CD14-positive monocyte (primary cell): ENCODE measurements at regions not wholly inside any gene's neighbourhood (a gene's known extent, or its start where the extent isn't known, plus 50 kb on each side); places are given as distances from the start of the nearest gene placed in this dataset.

Source experiments
- DNase-seq, 3 donors: peaks; one replicate each; pipeline ENCODE4 v3.0.0-alpha.2; 2011 to 2022
- H2AFZ ChIP-seq: 2 replicates; pipeline ENCODE4 v1.6.0; 2012; ENCODE audit warnings: mild to moderate bottlenecking, low read depth, low read length, inconsistent platforms; ENCODE audit not compliant: insufficient read depth, poor library complexity, severe bottlenecking
- H3K27ac ChIP-seq, 2 donors: 1 replicate in 1 of 2; 2 replicates in 1 of 2; pipeline ENCODE4 v1.5.1; 2012 to 2013; ENCODE audit warnings: low read length in 2 of 2, control low read depth in 1 of 2, inconsistent platforms in 1 of 2, low read depth in 1 of 2, mild to moderate bottlenecking in 1 of 2
- H3K27me3 ChIP-seq, 2 donors: one replicate each; pipeline versions ENCODE4 v1.6.0 to v1.6.1; 2011 to 2013; ENCODE audit warnings: low read length in 2 of 2; ENCODE audit not compliant: control insufficient read depth in 2 of 2, insufficient read depth in 2 of 2
- H3K36me3 ChIP-seq, 2 donors: replicated peaks in 1 of 2; 1 replicate in 1 of 2; 2 replicates in 1 of 2; pipeline versions ENCODE4 v1.5.1 to v1.6.1; 2012 to 2013; ENCODE audit warnings: low read length in 2 of 2, control low read depth in 1 of 2, inconsistent platforms in 1 of 2, mild to moderate bottlenecking in 1 of 2; ENCODE audit not compliant: insufficient read depth in 2 of 2, control insufficient read depth in 1 of 2
- H3K4me1 ChIP-seq, 2 donors: 1 replicate in 1 of 2; 2 replicates in 1 of 2; pipeline versions ENCODE4 v1.5.1 to v1.6.1; 2012 to 2013; ENCODE audit warnings: low read length in 2 of 2, control low read depth in 1 of 2, inconsistent platforms in 1 of 2, mild to moderate bottlenecking in 1 of 2, moderate library complexity in 1 of 2; ENCODE audit not compliant: insufficient read depth in 2 of 2, control insufficient read depth in 1 of 2
- H3K4me2 ChIP-seq: replicated peaks from 2 replicates; pipeline ENCODE3; 2012; ENCODE audit warnings: low read length, moderate library complexity, mild to moderate bottlenecking; ENCODE audit not compliant: poor library complexity, severe bottlenecking; ENCODE audit errors: extremely low read depth
- H3K4me3 ChIP-seq, 3 experiments: fragments of 200-600 bp in 1 of 3; sonication (generic) in 1 of 3; replicated peaks in 1 of 3; 1 replicate in 2 of 3; 2 replicates in 1 of 3; pipeline ENCODE4 v1.5.1; 2011 to 2013; ENCODE audit warnings: low read length in 3 of 3, mild to moderate bottlenecking in 3 of 3, control low read depth in 2 of 3, low read depth in 2 of 3, inconsistent platforms in 1 of 3, moderate library complexity in 1 of 3
- H3K79me2 ChIP-seq: 2 replicates; pipeline ENCODE4 v1.6.0; 2012; ENCODE audit warnings: mild to moderate bottlenecking, control low read depth, inconsistent platforms, low read length, moderate library complexity; ENCODE audit not compliant: insufficient read depth
- H3K9ac ChIP-seq: 2 replicates; pipeline ENCODE4 v1.6.0; 2017; ENCODE audit warnings: low read length, mild to moderate bottlenecking; ENCODE audit not compliant: insufficient read depth, poor library complexity, severe bottlenecking
- H3K9me3 ChIP-seq, 2 donors: replicated peaks in 1 of 2; 1 replicate in 1 of 2; 2 replicates in 1 of 2; pipeline versions ENCODE4 v1.5.1 to v1.6.1; 2012 to 2013; ENCODE audit warnings: low read length in 2 of 2, control low read depth in 1 of 2; ENCODE audit not compliant: control insufficient read depth in 1 of 2, insufficient read depth in 1 of 2
- H4K20me1 ChIP-seq: 2 replicates; pipeline ENCODE4 v1.6.0; 2012; ENCODE audit warnings: mild to moderate bottlenecking, low read length, control low read depth, moderate library complexity; ENCODE audit not compliant: insufficient read depth
- H3K27ac Mint-ChIP-seq, 7 donors: one replicate each; pipeline ENCODE4 v1.8.0; 2020; ENCODE audit warnings: mild to moderate bottlenecking in 7 of 7, mixed read lengths in 7 of 7, moderate library complexity in 6 of 7, inconsistent platforms in 2 of 7
- H3K27me3 Mint-ChIP-seq, 3 donors: one replicate each; pipeline ENCODE4 v1.8.0; 2021 to 2022; ENCODE audit warnings: low read depth in 3 of 3, mild to moderate bottlenecking in 3 of 3, mixed read lengths in 3 of 3, moderate library complexity in 3 of 3, inconsistent platforms in 1 of 3
- H3K36me3 Mint-ChIP-seq, 2 donors: one replicate each; pipeline ENCODE4 v1.8.0; 2020; ENCODE audit warnings: mixed read lengths in 2 of 2, inconsistent platforms in 1 of 2, mild to moderate bottlenecking in 1 of 2
- H3K4me1 Mint-ChIP-seq: one replicate; pipeline ENCODE4 v1.8.0; 2020; ENCODE audit warnings: mild to moderate bottlenecking, mixed read lengths
- H3K4me3 Mint-ChIP-seq, 2 donors: one replicate each; pipeline ENCODE4 v1.8.0; 2020; ENCODE audit warnings: mild to moderate bottlenecking in 2 of 2, mixed read lengths in 2 of 2, moderate library complexity in 1 of 2
- H3K9me3 Mint-ChIP-seq, 7 donors: one replicate each; pipeline ENCODE4 v1.8.0; 2020 to 2022; ENCODE audit warnings: mixed read lengths in 7 of 7, mild to moderate bottlenecking in 6 of 7, moderate library complexity in 6 of 7, inconsistent platforms in 2 of 7
- WGBS: methylation state at CpG from one replicate; pipeline ENCODE4 v1.1.5; 2013; ENCODE audit warnings: missing lambda C conversion rate; ENCODE audit not compliant: insufficient coverage; 5-methylcytosine and 5-hydroxymethylcytosine counted together
- intact Hi-C, 2 donors: fragments of 100-400 bp; cut with micrococcal nuclease; formaldehyde crosslinking; loops; one replicate each; pipeline versions ENCODE4 v1.15.0 to v1.15.1; 2023
- TF ChIP-seq, protein P1 (sequence below): fragments of 200-600 bp; IDR thresholded peaks from one replicate; pipeline ENCODE4 v1.8.0; 2022; ENCODE audit warnings: antibody characterized with exemption, mild to moderate bottlenecking

DNA sequence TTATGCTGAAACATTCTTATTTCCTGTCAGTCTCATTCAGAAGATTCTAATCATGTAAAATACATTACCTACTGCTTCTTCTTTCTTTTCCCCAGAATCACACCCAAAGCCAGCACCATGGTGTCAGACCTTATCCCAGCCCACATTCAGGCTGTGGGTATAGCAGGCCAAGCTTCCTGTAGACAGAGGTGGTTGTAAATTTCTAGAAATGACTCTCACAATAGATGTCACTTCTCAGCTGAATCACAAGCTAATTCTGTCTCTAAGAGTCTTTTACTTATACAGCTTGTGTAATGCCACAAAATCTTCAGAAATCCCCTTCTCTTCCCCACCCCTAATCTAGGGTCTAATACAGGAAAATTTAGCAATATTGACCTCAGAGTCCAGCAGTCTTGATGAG is 239.6 kb downstream of the PARM1 start:
- H3K4me2 ChIP-seq: no peak overlapping the region
- Mint-ChIP-seq H3K4me3 (no peak overlapping the region), H3K4me1 (no peaks in the 10 kb centered on the region), H3K27ac (no peak overlapping the region), H3K36me3 (no peaks in the 10 kb centered on the region), H3K27me3 (no peaks in the 10 kb centered on the region), H3K9me3 (peaks cover 0 to 7% (median 0%) of the 10 kb centered on the region in 7 donors)
- no peaks in the 10 kb centered on the region for H4K20me1 ChIP-seq
- H3K4me3 ChIP-seq: no peak overlapping the region
- H3K9me3 ChIP-seq: peaks cover 0 to 4% of the 10 kb centered on the region in 2 donors
- H3K4me1 ChIP-seq: no peaks in the 10 kb centered on the region
- H3K79me2 ChIP-seq: no peaks in the 10 kb centered on the region
- H3K9ac ChIP-seq: no peak overlapping the region
- H2AFZ ChIP-seq: no peak overlapping the region
- TF ChIP-seq, protein P1, sequence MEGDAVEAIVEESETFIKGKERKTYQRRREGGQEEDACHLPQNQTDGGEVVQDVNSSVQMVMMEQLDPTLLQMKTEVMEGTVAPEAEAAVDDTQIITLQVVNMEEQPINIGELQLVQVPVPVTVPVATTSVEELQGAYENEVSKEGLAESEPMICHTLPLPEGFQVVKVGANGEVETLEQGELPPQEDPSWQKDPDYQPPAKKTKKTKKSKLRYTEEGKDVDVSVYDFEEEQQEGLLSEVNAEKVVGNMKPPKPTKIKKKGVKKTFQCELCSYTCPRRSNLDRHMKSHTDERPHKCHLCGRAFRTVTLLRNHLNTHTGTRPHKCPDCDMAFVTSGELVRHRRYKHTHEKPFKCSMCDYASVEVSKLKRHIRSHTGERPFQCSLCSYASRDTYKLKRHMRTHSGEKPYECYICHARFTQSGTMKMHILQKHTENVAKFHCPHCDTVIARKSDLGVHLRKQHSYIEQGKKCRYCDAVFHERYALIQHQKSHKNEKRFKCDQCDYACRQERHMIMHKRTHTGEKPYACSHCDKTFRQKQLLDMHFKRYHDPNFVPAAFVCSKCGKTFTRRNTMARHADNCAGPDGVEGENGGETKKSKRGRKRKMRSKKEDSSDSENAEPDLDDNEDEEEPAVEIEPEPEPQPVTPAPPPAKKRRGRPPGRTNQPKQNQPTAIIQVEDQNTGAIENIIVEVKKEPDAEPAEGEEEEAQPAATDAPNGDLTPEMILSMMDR: no peak
- H3K27me3 ChIP-seq: no peaks in the 10 kb centered on the region
- intact Hi-C loops: no loop called here
- no peaks in the 10 kb centered on the region for H3K36me3 ChIP-seq
- DNase-seq: no peak
- no peak overlapping the region for H3K27ac ChIP-seq

- no peaks in the 10 kb centered on the region for H3K36me3 ChIP-seq
- no peaks in the 10 kb centered on the region for H3K79me2 ChIP-seq
- 92% methylated on average over 4 of the region's 6 CpGs for WGBS
- no peak for DNase-seq
- intact Hi-C loops: no loop called here
- Mint-ChIP-seq H3K9me3 (peaks cover 0 to 16% (median 0%) of the 10 kb centered on the region in 7 donors), H3K27ac (no peak overlapping the region), H3K27me3 (no peaks in the 10 kb centered on the region), H3K36me3 (no peaks in the 10 kb centered on the region), H3K4me3 (no peak overlapping the region), H3K4me1 (no peaks in the 10 kb centered on the region)
- TF ChIP-seq, protein P1: no peak
- no peak overlapping the region for H3K9ac ChIP-seq
- no peak overlapping the region for H3K4me3 ChIP-seq
- no peak overlapping the region for H2AFZ ChIP-seq
- no peaks in the 10 kb centered on the region for H4K20me1 ChIP-seq
- no peak overlapping the region for H3K4me2 ChIP-seq
- H3K27ac ChIP-seq: no peak overlapping the region
- peaks cover 0 to 4% of the 10 kb centered on the region in 2 donors for H3K9me3 ChIP-seq
- H3K27me3 ChIP-seq: no peaks in the 10 kb centered on the region
- no peaks in the 10 kb centered on the region for H3K4me1 ChIP-seq
Measured at GRCh38 chr4:75169427-75169826, 236.5 kb downstream of the PARM1 start.
